ENCODE measurements at regions not wholly inside any gene's neighbourhood (a gene's known extent, or its start where the extent isn't known, plus 50 kb on each side); places are given as distances from the start of the nearest gene placed in this dataset.

- peaks cover 18% of the 10 kb centered on the region for H3K4me1 ChIP-seq
- WGBS, 3 donors, result 43 to 60% (median 44%) methylated on average over 2 of the region's 2 CpGs
- no peak for ATAC-seq
Measured at GRCh38 chr2:41735476-41735875, 312.3 kb upstream of the PKDCC start.

GRCh38 chr2:41736105-41736567, 311.7 kb upstream of the PKDCC start:
- no peak overlapping the region for H3K4me3 ChIP-seq
- peaks cover 18% of the 10 kb centered on the region for H3K4me1 ChIP-seq
- DNase-seq, result no peak
- H3K36me3 ChIP-seq (ENCODE audit: insufficient read depth in 1 of 2, low read depth in 1 of 2), result no peaks in the 10 kb centered on the region
- no peak for TF ChIP-seq CTCF (IDR thresholded peaks at IDR 0.05)
- H3K27ac ChIP-seq, result peak overlapping the region; percentile 46
- 32 to 46% (median 41%) methylated on average over 5 of the region's 5 CpGs for WGBS, 3 donors
- H3K9me3 ChIP-seq, result no peaks in the 10 kb centered on the region
- intact Hi-C loops (cut with DNase I), result no loop called here
- peak in 3 of 4 donors; percentile 56 to 88 (median 86) for ATAC-seq
- H3K27me3 ChIP-seq (ENCODE audit: insufficient read depth in 3 of 3, low read length in 2 of 3), result no peaks in the 10 kb centered on the region

More at GRCh38 chr2:41735476-41735875, 312.3 kb upstream of the PKDCC start:
- Histone ChIP-seq H3K36me3 (ENCODE audit: insufficient read depth in 1 of 2, low read depth in 1 of 2) (no peaks in the 10 kb centered on the region), H3K27me3 (ENCODE audit: insufficient read depth in 3 of 3, low read length in 2 of 3) (no peaks in the 10 kb centered on the region), H3K9me3 (no peaks in the 10 kb centered on the region), H3K27ac (peak overlapping the region; percentile 46), H3K4me3 (no peak overlapping the region)
- no peak for TF ChIP-seq CTCF (IDR thresholded peaks at IDR 0.05)
- no peak for DNase-seq
- intact Hi-C loops (cut with DNase I), result no loop called here

GRCh38 chr2:41736586-41736985, 311.2 kb upstream of the PKDCC start:
- no peak overlapping the region for H3K4me3 ChIP-seq
- ATAC-seq, result no peak
- intact Hi-C loops (cut with DNase I), result no loop called here
- H3K36me3 ChIP-seq (ENCODE audit: insufficient read depth in 1 of 2, low read depth in 1 of 2), result no peaks in the 10 kb centered on the region
- no peak for DNase-seq
- H3K27ac ChIP-seq, result peak overlapping the region; percentile 46
- H3K9me3 ChIP-seq, result no peaks in the 10 kb centered on the region
- no peaks in the 10 kb centered on the region for H3K27me3 ChIP-seq (ENCODE audit: insufficient read depth in 3 of 3, low read length in 2 of 3)
- 17 to 31% (median 29%) methylated on average over 3 of the region's 3 CpGs for WGBS, 3 donors
- TF ChIP-seq CTCF (IDR thresholded peaks at IDR 0.05), result no peak
- peaks cover 18% of the 10 kb centered on the region for H3K4me1 ChIP-seq

GRCh38 chr2:41737888-41738287, 309.9 kb upstream of the PKDCC start:
- no peak for ATAC-seq
- no peak for TF ChIP-seq CTCF (IDR thresholded peaks at IDR 0.05)
- DNase-seq, result no peak
- H3K36me3 ChIP-seq (ENCODE audit: insufficient read depth in 1 of 2, low read depth in 1 of 2), result no peaks in the 10 kb centered on the region
- 77 to 87% (median 86%) methylated on average over 2 of the region's 2 CpGs for WGBS, 3 donors
- no peak overlapping the region for H3K4me3 ChIP-seq
- H3K4me1 ChIP-seq, result peaks cover 18% of the 10 kb centered on the region
- H3K9me3 ChIP-seq, result no peaks in the 10 kb centered on the region
- H3K27me3 ChIP-seq (ENCODE audit: insufficient read depth in 3 of 3, low read length in 2 of 3), result no peaks in the 10 kb centered on the region
- intact Hi-C loops (cut with DNase I), result no loop called here
- H3K27ac ChIP-seq, result no peak overlapping the region

- H3K36me3 ChIP-seq (ENCODE audit: insufficient read depth in 1 of 2, low read depth in 1 of 2), result no peaks in the 10 kb centered on the region
- H3K27ac ChIP-seq, result no peak overlapping the region
- H3K27me3 ChIP-seq (ENCODE audit: insufficient read depth in 3 of 3, low read length in 2 of 3), result no peaks in the 10 kb centered on the region
- no peaks in the 10 kb centered on the region for H3K9me3 ChIP-seq
- no peak for TF ChIP-seq CTCF (IDR thresholded peaks at IDR 0.05)
- peaks cover 1% of the 10 kb centered on the region for H3K4me1 ChIP-seq
- DNase-seq (no peak), ATAC-seq (no peak)
- H3K4me3 ChIP-seq, result no peak overlapping the region
- 80 to 88% (median 81%) methylated on average over 2 of the region's 2 CpGs for WGBS, 3 donors
- intact Hi-C loops (cut with DNase I), result no loop called here
Measured at GRCh38 chr2:41741951-41742595, 305.7 kb upstream of the PKDCC start.
